ENCODE measurements at regions not wholly inside any gene's neighbourhood (a gene's known extent, or its start where the extent isn't known, plus 50 kb on each side); places are given as distances from the start of the nearest gene placed in this dataset.
"Not testable (repeated sequence)": the region's sequence is repeated elsewhere in the genome, so short reads cannot be mapped to it uniquely, and the experiment has no call there.

DNA sequence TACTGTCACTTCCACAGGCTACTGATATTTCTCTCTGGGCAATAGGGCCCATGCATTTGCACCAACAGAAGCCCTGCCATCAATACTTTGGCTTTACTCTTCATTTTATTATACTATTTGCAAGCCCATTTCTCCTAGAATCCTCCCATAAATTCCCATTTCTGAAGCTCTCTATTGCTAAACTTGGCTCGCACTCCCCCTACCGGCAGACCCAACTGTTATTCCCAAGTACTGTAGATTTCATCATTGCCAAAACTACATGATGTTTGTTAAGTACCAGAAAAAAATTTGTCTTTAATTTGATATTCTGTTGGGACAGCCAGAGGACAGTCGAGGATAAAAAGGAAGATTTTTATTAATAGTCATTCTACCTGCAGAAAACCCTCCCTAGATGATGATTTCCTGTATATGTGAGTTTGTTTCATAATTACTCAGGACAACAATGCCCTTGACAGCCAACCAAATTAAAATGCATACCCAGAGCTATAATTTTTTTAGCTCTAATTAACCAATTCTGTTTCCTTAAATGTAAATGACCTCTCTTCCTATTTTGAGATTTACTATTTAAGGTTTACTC lies 298.6 kb downstream of the REEP3 start:
- Histone ChIP-seq H2BK15ac (replicated peaks; ENCODE audit: low read depth) (no peak overlapping the region), H3K4me2 (ENCODE audit: low read length) (no peak overlapping the region), H3K9ac (ENCODE audit: low read length) (no peak overlapping the region), H3K4me3 (ENCODE audit: low read length) (no peak overlapping the region), H3K36me3 (ENCODE audit: control insufficient read depth, insufficient read depth, low read length) (no peaks in the 10 kb centered on the region), H3K27me3 (ENCODE audit: insufficient read depth, low read length, poor library complexity) (no peaks in the 10 kb centered on the region), H3K79me2 (ENCODE audit: control insufficient read depth, insufficient read depth, low read length) (no peaks in the 10 kb centered on the region), H3K4me1 (ENCODE audit: control insufficient read depth, low read depth, low read length) (no peaks in the 10 kb centered on the region), H4K8ac (ENCODE audit: low read depth, low read length) (no peak overlapping the region), H3K18ac (ENCODE audit: low read length) (no peak overlapping the region), H3K27ac (ENCODE audit: low read depth, low read length) (no peak overlapping the region), H3K56ac (ENCODE audit: low read length) (no peak overlapping the region), H4K5ac (ENCODE audit: low read length) (no peak overlapping the region), H3K4ac (ENCODE audit: low read depth, low read length) (no peak overlapping the region), H2AK5ac (ENCODE audit: low read length) (no peak overlapping the region), H2BK120ac (ENCODE audit: low read depth, low read length) (no peak overlapping the region), H3K79me1 (ENCODE audit: low read length) (no peaks in the 10 kb centered on the region), H2BK5ac (ENCODE audit: low read length) (no peak overlapping the region), H3K23ac (ENCODE audit: low read length) (no peak overlapping the region)
- WGBS (ENCODE audit: extremely low coverage, insufficient coverage, low lambda C conversion rate), result no CpG with 5 or more reads among the region's 3 CpGs
- peak; percentile 62 for DNase-seq

- Histone ChIP-seq H3K56ac (ENCODE audit: low read length) (no peak overlapping the region), H3K9ac (ENCODE audit: low read length) (no peak overlapping the region), H3K79me1 (ENCODE audit: low read length) (no peaks in the 10 kb centered on the region), H3K27ac (ENCODE audit: low read depth, low read length) (no peak overlapping the region), H3K4me1 (ENCODE audit: control insufficient read depth, low read depth, low read length) (no peaks in the 10 kb centered on the region), H2BK120ac (ENCODE audit: low read depth, low read length) (no peak overlapping the region), H3K4me2 (ENCODE audit: low read length) (no peak overlapping the region), H2AK5ac (ENCODE audit: low read length) (no peak overlapping the region), H3K36me3 (ENCODE audit: control insufficient read depth, insufficient read depth, low read length) (no peaks in the 10 kb centered on the region), H3K4me3 (ENCODE audit: low read length) (no peak overlapping the region), H3K79me2 (ENCODE audit: control insufficient read depth, insufficient read depth, low read length) (no peaks in the 10 kb centered on the region), H3K4ac (ENCODE audit: low read depth, low read length) (no peak overlapping the region), H2BK5ac (ENCODE audit: low read length) (no peak overlapping the region), H4K8ac (ENCODE audit: low read depth, low read length) (no peak overlapping the region), H3K18ac (ENCODE audit: low read length) (no peak overlapping the region), H4K5ac (ENCODE audit: low read length) (no peak overlapping the region), H3K27me3 (ENCODE audit: insufficient read depth, low read length, poor library complexity) (no peaks in the 10 kb centered on the region), H2BK15ac (replicated peaks; ENCODE audit: low read depth) (no peak overlapping the region), H3K23ac (ENCODE audit: low read length) (no peak overlapping the region)
- DNase-seq, result no peak
- 100% methylated on average over 1 of the region's 5 CpGs for WGBS (ENCODE audit: extremely low coverage, insufficient coverage, low lambda C conversion rate)
Observed at GRCh38 chr10:63822496-63822895, 301.3 kb downstream of the REEP3 start.

- Histone ChIP-seq H3K36me3 (ENCODE audit: control insufficient read depth, insufficient read depth, low read length) (no peaks in the 10 kb centered on the region), H3K27me3 (ENCODE audit: insufficient read depth, low read length, poor library complexity) (no peaks in the 10 kb centered on the region), H3K79me2 (ENCODE audit: control insufficient read depth, insufficient read depth, low read length) (no peaks in the 10 kb centered on the region), H2BK5ac (ENCODE audit: low read length) (no peak overlapping the region), H4K5ac (ENCODE audit: low read length) (no peak overlapping the region), H3K79me1 (ENCODE audit: low read length) (no peaks in the 10 kb centered on the region), H3K9ac (ENCODE audit: low read length) (no peak overlapping the region), H3K4me1 (ENCODE audit: control insufficient read depth, low read depth, low read length) (peaks cover 2% of the 10 kb centered on the region), H3K23ac (ENCODE audit: low read length) (no peak overlapping the region), H3K4me3 (ENCODE audit: low read length) (no peak overlapping the region), H3K27ac (ENCODE audit: low read depth, low read length) (no peak overlapping the region), H4K8ac (ENCODE audit: low read depth, low read length) (no peak overlapping the region), H2BK120ac (ENCODE audit: low read depth, low read length) (no peak overlapping the region), H2AK5ac (ENCODE audit: low read length) (no peak overlapping the region), H3K4me2 (ENCODE audit: low read length) (no peak overlapping the region), H2BK15ac (replicated peaks; ENCODE audit: low read depth) (no peak overlapping the region), H3K56ac (ENCODE audit: low read length) (no peak overlapping the region), H3K4ac (ENCODE audit: low read depth, low read length) (no peak overlapping the region), H3K18ac (ENCODE audit: low read length) (no peak overlapping the region)
- no peak for DNase-seq
Observed at GRCh38 chr10:63825111-63825510, 303.9 kb downstream of the REEP3 start.

GRCh38 chr10:63825766-63826165 lies 304.6 kb downstream of the REEP3 start:
- DNase-seq, result no peak
- no peak overlapping the region for H4K8ac ChIP-seq (ENCODE audit: low read depth, low read length)
- no peaks in the 10 kb centered on the region for H3K36me3 ChIP-seq (ENCODE audit: control insufficient read depth, insufficient read depth, low read length)
- H3K27me3 ChIP-seq (ENCODE audit: insufficient read depth, low read length, poor library complexity), result no peaks in the 10 kb centered on the region
- H2BK120ac ChIP-seq (ENCODE audit: low read depth, low read length), result no peak overlapping the region
- H3K56ac ChIP-seq (ENCODE audit: low read length), result no peak overlapping the region
- no peak overlapping the region for H4K5ac ChIP-seq (ENCODE audit: low read length)
- H2BK5ac ChIP-seq (ENCODE audit: low read length), result no peak overlapping the region
- no peaks in the 10 kb centered on the region for H3K79me2 ChIP-seq (ENCODE audit: control insufficient read depth, insufficient read depth, low read length)
- H3K4me1 ChIP-seq (ENCODE audit: control insufficient read depth, low read depth, low read length), result peaks cover 2% of the 10 kb centered on the region
- H3K79me1 ChIP-seq (ENCODE audit: low read length), result no peaks in the 10 kb centered on the region
- no peak overlapping the region for H2BK15ac ChIP-seq (replicated peaks; ENCODE audit: low read depth)
- no CpG with 5 or more reads among the region's 5 CpGs for WGBS (ENCODE audit: extremely low coverage, insufficient coverage, low lambda C conversion rate)
- no peak overlapping the region for H3K23ac ChIP-seq (ENCODE audit: low read length)
- H3K9ac ChIP-seq (ENCODE audit: low read length), result no peak overlapping the region
- no peak overlapping the region for H3K4me2 ChIP-seq (ENCODE audit: low read length)
- no peak overlapping the region for H3K4me3 ChIP-seq (ENCODE audit: low read length)
- H3K18ac ChIP-seq (ENCODE audit: low read length), result no peak overlapping the region
- no peak overlapping the region for H2AK5ac ChIP-seq (ENCODE audit: low read length)
- H3K4ac ChIP-seq (ENCODE audit: low read depth, low read length), result no peak overlapping the region
- H3K27ac ChIP-seq (ENCODE audit: low read depth, low read length), result no peak overlapping the region

DNA sequence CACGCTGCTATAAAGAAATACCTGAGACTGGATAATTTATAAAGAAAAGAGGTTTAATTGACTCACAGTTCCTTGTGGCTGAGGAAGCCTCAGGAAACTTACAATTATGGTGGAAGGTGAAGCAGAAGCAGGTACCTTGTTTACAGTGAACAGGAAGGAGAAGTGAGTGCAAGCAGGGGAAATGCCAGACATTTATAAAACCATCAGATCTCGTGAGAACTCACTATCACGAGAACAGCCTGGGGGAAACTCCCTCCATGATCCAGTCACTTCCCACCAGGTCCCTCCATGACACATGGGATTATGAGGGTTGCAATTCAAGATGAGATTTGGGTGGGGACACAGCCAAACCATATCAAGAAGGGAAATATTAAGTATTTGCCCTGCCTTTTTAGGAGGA lies 305.8 kb downstream of the REEP3 start:
- H3K79me1 ChIP-seq (ENCODE audit: low read length); H4K5ac ChIP-seq (ENCODE audit: low read length); H3K4me3 ChIP-seq (ENCODE audit: low read length); H3K4ac ChIP-seq (ENCODE audit: low read depth, low read length); H3K9ac ChIP-seq (ENCODE audit: low read length); H3K4me2 ChIP-seq (ENCODE audit: low read length); H3K79me2 ChIP-seq (ENCODE audit: control insufficient read depth, insufficient read depth, low read length); H2BK120ac ChIP-seq (ENCODE audit: low read depth, low read length); H3K23ac ChIP-seq (ENCODE audit: low read length); H3K18ac ChIP-seq (ENCODE audit: low read length); H3K27ac ChIP-seq (ENCODE audit: low read depth, low read length); H2BK5ac ChIP-seq (ENCODE audit: low read length); H3K56ac ChIP-seq (ENCODE audit: low read length); H3K4me1 ChIP-seq (ENCODE audit: control insufficient read depth, low read depth, low read length); DNase-seq; H2BK15ac ChIP-seq (replicated peaks; ENCODE audit: low read depth); H2AK5ac ChIP-seq (ENCODE audit: low read length); H4K8ac ChIP-seq (ENCODE audit: low read depth, low read length); H3K27me3 ChIP-seq (ENCODE audit: insufficient read depth, low read length, poor library complexity); H3K36me3 ChIP-seq (ENCODE audit: control insufficient read depth, insufficient read depth, low read length): not testable (repeated sequence)
- WGBS (ENCODE audit: extremely low coverage, insufficient coverage, low lambda C conversion rate), result no CpG with 5 or more reads among the region's 3 CpGs

GRCh38 chr10:63829020-63829419 lies 307.8 kb downstream of the REEP3 start:
- H2BK5ac ChIP-seq (ENCODE audit: low read length), result no peak overlapping the region
- no peak overlapping the region for H3K4ac ChIP-seq (ENCODE audit: low read depth, low read length)
- no peak overlapping the region for H3K56ac ChIP-seq (ENCODE audit: low read length)
- no peak overlapping the region for H4K8ac ChIP-seq (ENCODE audit: low read depth, low read length)
- no peak overlapping the region for H3K27ac ChIP-seq (ENCODE audit: low read depth, low read length)
- peaks cover 2% of the 10 kb centered on the region for H3K4me1 ChIP-seq (ENCODE audit: control insufficient read depth, low read depth, low read length)
- H3K4me2 ChIP-seq (ENCODE audit: low read length), result no peak overlapping the region
- H3K79me1 ChIP-seq (ENCODE audit: low read length), result no peaks in the 10 kb centered on the region
- H3K23ac ChIP-seq (ENCODE audit: low read length), result no peak overlapping the region
- H3K27me3 ChIP-seq (ENCODE audit: insufficient read depth, low read length, poor library complexity), result no peaks in the 10 kb centered on the region
- H2AK5ac ChIP-seq (ENCODE audit: low read length), result no peak overlapping the region
- no peak overlapping the region for H2BK120ac ChIP-seq (ENCODE audit: low read depth, low read length)
- no peak overlapping the region for H4K5ac ChIP-seq (ENCODE audit: low read length)
- peak; percentile 53 for DNase-seq
- H3K79me2 ChIP-seq (ENCODE audit: control insufficient read depth, insufficient read depth, low read length), result no peaks in the 10 kb centered on the region
- no peak overlapping the region for H3K18ac ChIP-seq (ENCODE audit: low read length)
- H2BK15ac ChIP-seq (replicated peaks; ENCODE audit: low read depth), result no peak overlapping the region
- H3K9ac ChIP-seq (ENCODE audit: low read length), result no peak overlapping the region
- H3K36me3 ChIP-seq (ENCODE audit: control insufficient read depth, insufficient read depth, low read length), result no peaks in the 10 kb centered on the region
- H3K4me3 ChIP-seq (ENCODE audit: low read length), result no peak overlapping the region
- no CpG with 5 or more reads among the region's 2 CpGs for WGBS (ENCODE audit: extremely low coverage, insufficient coverage, low lambda C conversion rate)

Measured in mesendoderm (in vitro differentiated cells).